GM21619 (cell line): ENCODE measurements at regions not wholly inside any gene's neighbourhood (a gene's known extent, or its start where the extent isn't known, plus 50 kb on each side); places are given as distances from the start of the nearest gene placed in this dataset.
"Not testable (repeated sequence)": the region's sequence is repeated elsewhere in the genome, so short reads cannot be mapped to it uniquely, and the experiment has no call there.

Experiments used
- ATAC-seq: cut with Tn5 transposase; IDR thresholded peaks from one replicate; pipeline ENCODE4 v1.9.1; 2021; ENCODE audit not compliant: unreplicated experiment

DNA sequence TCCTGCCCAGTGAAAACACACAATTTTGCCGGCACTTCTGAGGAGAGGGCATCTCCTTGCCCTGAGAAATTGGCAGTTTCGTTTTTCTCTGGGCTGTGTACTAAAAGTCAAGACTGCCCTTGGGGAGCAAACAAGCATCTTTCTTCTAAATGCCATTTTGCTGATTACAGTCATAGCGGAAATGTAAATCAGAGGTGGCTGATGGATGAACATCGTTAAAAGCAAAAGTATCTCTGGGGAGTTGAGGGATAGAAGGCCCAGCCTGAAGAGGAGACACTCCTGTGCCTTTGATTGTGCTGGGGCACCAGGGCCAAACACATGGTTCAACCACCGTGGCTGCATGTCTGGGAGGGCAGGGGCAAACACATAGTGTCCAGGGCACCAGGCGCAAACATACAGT, 49.8 kb downstream of the ABCC12 start:
- ATAC-seq: no peak

- no peak for ATAC-seq
These were observed 50.3 kb downstream of the ABCC12 start for GRCh38 chr16:48105456-48105855.

DNA sequence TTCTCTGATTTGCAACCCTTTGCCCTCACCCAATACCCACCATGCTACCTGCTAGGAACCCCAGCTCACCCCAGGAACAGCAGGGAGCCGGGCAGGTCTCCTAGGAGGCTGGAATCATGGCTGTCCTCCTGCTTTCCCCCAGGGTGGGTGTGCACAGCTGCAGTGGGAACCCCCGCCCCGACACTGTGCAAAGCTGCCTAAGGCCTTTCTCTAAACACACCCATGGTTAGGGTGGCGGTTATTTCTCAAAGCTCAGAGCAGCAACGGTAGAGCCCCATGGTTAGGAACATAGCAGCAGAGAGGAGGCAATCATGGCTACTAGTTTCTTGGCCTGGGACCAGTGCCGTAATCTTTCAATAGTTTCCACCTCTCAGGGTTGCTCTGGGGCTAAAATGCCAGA, 52.2 kb downstream of the ABCC12 start:
- no peak for ATAC-seq

GRCh38 chr16:48102083-48103008, 53.4 kb downstream of the ABCC12 start:
- no peak for ATAC-seq

GRCh38 chr16:48101069-48101674, 54.6 kb downstream of the ABCC12 start:
- peak; percentile 68 for ATAC-seq

DNA sequence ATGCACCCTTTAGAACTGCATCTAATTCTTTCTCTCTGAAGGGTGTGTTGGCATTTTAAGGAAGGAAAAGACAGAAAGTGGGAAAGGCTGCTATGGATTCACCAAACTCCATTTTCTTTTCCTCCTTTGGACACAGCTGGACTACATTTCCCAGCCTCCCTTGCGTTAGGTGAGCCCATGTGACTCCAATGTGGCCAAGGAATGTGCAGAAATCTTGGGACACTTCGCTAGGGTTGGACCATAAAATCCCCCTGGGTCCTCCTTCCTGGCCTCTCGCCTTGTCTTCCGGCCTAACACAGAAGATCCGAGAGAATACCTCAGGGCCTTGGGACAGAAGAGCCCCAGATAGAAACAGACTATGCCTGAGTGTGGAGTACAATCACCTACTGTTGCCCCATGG, 56.3 kb downstream of the ABCC12 start:
- ATAC-seq: no peak

- no peak for ATAC-seq
These were observed 57.3 kb downstream of the ABCC12 start for GRCh38 chr16:48098472-48098871.

GRCh38 chr16:48091117-48091516, 64.7 kb downstream of the ABCC12 start:
- ATAC-seq: no peak

GRCh38 chr16:48089053-48089792, 66.6 kb downstream of the ABCC12 start:
- ATAC-seq: no peak

GRCh38 chr16:48087639-48088038, 68.2 kb downstream of the ABCC12 start:
- ATAC-seq: no peak

- no peak for ATAC-seq
These were observed 69.4 kb downstream of the ABCC12 start for GRCh38 chr16:48086422-48086821.

DNA sequence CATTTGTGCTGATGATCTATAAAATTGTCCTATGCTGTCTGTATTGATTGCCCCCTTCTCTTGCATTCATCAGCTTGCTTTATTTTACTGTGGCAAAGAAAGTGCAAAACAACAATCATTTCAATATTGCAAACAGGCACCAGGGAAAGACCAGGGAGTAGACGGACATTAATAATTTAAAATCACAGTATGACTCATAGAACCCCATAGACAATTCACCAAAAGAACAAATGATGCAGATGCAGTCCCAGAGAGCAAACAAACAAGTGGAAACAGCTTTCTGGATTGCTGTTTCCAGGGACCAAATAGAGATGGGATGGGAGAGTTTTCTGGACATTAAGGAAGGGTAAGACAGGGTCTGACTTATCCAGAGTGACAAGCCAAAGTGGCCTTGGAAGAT, 70.1 kb downstream of the ABCC12 start:
- no peak for ATAC-seq

DNA sequence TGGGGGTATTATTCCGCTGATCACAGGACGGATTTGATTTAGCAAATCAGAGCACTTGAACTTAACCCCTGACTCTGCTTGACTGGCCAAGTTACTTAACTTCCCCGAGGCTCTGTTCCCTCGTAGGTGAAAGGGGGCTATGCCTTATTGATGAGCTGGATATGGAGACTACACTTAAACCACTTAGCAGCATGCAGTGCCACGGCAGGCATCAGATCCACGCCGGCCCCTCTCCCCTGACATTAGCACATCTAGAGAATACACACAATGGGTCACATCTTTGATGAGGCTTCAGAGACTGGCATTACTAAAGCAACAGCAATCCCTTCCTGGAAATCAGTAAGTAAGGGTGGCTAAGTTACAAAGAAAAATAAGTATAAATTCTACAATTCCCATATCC, 71.0 kb downstream of the ABCC12 start:
- no peak for ATAC-seq

DNA sequence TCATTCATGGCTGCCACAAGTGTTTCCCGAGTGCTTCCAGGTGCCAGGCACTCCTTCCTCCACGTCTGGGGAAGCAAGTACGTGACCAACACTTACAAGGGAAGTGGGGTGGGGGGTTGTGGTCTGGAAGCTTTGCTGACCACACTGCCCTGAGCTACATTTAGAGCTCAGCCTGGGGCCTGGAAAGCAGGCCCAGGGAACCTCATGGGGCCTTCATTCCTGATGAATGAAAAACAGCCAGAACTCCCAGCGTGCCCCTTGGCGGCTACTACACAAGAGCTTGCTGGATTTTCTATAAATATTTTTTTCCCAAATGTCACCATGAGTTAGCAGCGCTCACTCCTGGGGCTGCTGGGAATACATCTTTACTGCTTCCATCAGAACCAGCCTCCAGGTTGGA, 73.3 kb downstream of the ABCC12 start:
- no peak for ATAC-seq

- no peak for ATAC-seq
These were observed 74.1 kb downstream of the ABCC12 start for GRCh38 chr16:48081656-48082055.

GRCh38 chr16:48076455-48077012, 79.3 kb downstream of the ABCC12 start:
- ATAC-seq: no peak

DNA sequence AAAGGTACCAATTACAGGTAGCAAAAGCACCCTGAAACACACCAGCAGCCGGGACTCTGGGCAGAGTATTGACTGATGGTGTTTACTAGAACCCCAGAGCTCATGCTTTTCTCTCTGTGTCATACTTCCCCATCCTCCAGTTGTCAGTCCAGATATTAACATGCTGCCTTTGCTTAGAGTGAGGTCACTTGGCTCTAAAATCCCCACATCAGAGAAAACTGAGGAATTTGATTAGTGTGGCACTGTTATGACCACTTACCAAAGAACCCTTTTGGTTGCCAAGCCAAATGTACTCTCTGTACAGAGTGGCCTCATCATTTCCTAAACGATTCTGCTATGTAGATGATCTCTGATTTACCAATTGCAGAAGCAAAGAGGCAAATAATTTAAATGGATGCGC, 80.4 kb downstream of the ABCC12 start:
- ATAC-seq: no peak

DNA sequence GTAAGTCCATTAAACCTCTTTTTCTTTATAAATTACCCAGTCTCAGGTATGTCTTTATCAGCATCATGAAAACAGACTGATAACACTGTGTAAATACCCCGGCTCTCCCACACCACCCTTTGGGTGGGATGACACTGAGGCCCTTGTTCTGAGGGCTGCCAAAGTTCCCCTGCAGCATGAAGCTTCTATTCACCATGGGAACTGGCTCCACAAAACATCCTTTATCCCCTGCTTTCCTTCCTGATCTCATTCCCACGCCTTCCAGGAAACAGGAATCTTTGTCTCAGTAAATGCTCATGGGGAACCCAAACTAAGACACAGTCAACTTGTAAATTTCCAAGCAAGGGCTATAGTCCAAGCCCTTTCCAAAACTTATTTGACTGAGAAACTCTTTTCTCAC, 88.4 kb downstream of the ABCC12 start:
- ATAC-seq: no peak

DNA sequence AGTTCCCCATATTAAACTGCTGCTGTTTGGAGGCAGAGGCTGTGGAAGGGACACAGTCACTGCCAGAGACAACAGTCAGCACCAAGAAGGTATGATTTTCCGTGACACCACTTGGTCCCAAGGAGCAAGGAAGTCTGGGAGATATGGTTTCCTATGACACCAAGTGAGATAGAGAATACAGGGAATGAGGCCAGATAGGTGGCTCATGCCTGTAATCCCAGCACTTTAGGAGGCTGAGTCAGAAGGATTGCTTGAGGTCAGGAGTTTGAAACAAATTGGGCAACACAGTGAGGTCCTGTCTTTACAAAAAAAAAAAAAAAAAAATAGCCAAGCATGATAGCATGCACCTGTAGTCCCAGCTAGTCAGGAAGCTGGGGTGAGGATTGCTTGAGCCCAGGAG, 90.8 kb downstream of the ABCC12 start:
- ATAC-seq: no peak

DNA sequence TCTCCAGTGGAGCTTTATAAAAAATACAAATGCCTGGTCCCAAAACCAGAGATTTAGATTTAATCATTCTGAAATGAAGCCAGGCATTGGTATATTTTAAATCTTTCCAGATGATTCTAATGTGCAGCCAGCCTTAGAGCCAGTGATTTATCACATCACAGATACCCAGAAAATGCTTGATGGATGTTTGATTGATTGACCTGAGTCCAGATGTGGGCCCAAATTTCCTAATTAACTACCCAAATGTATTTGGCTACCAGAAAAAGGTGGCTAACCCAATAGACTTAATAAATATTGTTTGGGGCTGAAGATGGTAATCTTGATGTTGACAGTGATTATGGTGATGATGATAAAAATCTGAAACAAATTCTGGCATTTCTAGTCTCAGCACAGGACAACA, 93.1 kb downstream of the ABCC12 start:
- ATAC-seq: no peak

GRCh38 chr16:48059936-48060335, 95.9 kb downstream of the ABCC12 start:
- ATAC-seq: no peak

GRCh38 chr16:48059190-48059589, 96.6 kb downstream of the ABCC12 start:
- not testable (repeated sequence) for ATAC-seq
